SU-DHL-6 (cell line): ENCODE measurements at regions not wholly inside any gene's neighbourhood (a gene's known extent, or its start where the extent isn't known, plus 50 kb on each side); places are given as distances from the start of the nearest gene placed in this dataset.

ENCODE experiments used
- H2AFZ ChIP-seq: fragments of 200-600 bp; sonication (generic); 2 replicates; pipeline ENCODE4 v1.6.1; 2014; ENCODE audit warnings: low read depth, mild to moderate bottlenecking, moderate library complexity, mixed read lengths, antibody characterized with exemption, low read length; ENCODE audit not compliant: severe bottlenecking
- H3F3A ChIP-seq: fragments of 200-600 bp; shearing (Covaris generic); 2 replicates; pipeline ENCODE4 v1.6.0; 2016; ENCODE audit warnings: antibody characterized with exemption, mild to moderate bottlenecking; ENCODE audit not compliant: insufficient read depth
- H3K27ac ChIP-seq: fragments of 200-600 bp; sonication (generic); 2 replicates; pipeline ENCODE4 v1.5.1; 2016; ENCODE audit warnings: low read depth, mild to moderate bottlenecking, low read length, moderate library complexity, mixed read lengths
- H3K27me3 ChIP-seq: fragments of 200-600 bp; sonication (generic), shearing (Covaris generic); 2 replicates; pipeline ENCODE4 v1.6.0; 2014; ENCODE audit warnings: mild to moderate bottlenecking, low read length
- H3K36me3 ChIP-seq: fragments of 200-600 bp; sonication (generic); 2 replicates; pipeline ENCODE4 v1.6.1; 2014; ENCODE audit warnings: mild to moderate bottlenecking, low read length, mixed read lengths
- H3K4me2 ChIP-seq: fragments of 300-600, 200-600 bp; shearing (Covaris generic), sonication (generic); 2 replicates; pipeline ENCODE4 v1.6.0; 2014; ENCODE audit warnings: low read length, low read depth, mild to moderate bottlenecking; ENCODE audit not compliant: poor library complexity, severe bottlenecking
- H3K4me3 ChIP-seq: fragments of 200-600 bp; sonication (generic); 2 replicates; pipeline ENCODE4 v1.5.1; 2014; ENCODE audit warnings: antibody characterized with exemption, low read length, mild to moderate bottlenecking, mixed read lengths; ENCODE audit not compliant: insufficient read depth, poor library complexity, severe bottlenecking
- H3K79me2 ChIP-seq: fragments of 200-600 bp; sonication (generic); 2 replicates; pipeline ENCODE4 v1.6.1; 2014; ENCODE audit warnings: mild to moderate bottlenecking, low read length, moderate library complexity; ENCODE audit not compliant: insufficient read depth
- H3K9ac ChIP-seq: fragments of 200-600 bp; sonication (generic); 2 replicates; pipeline ENCODE4 v1.7.0; 2014; ENCODE audit warnings: mild to moderate bottlenecking, low read length
- H3K9me2 ChIP-seq: fragments of 200-600 bp; sonication (generic); replicated peaks from 2 replicates; pipeline ENCODE4 v1.6.1; 2014; ENCODE audit warnings: low read length; ENCODE audit not compliant: insufficient read depth
- H3K9me3 ChIP-seq: fragments of 200-600 bp; sonication (generic); 2 replicates; pipeline ENCODE4 v1.6.1; 2014; ENCODE audit warnings: low read length, mixed read lengths; ENCODE audit not compliant: insufficient read depth
- H4K20me1 ChIP-seq: fragments of 200-600 bp; sonication (generic); 2 replicates; pipeline ENCODE4 v1.6.1; 2014; ENCODE audit warnings: low read depth, mild to moderate bottlenecking, antibody characterized with exemption, low read length, moderate library complexity, mixed read lengths
- EZH2phosphoT487 ChIP-seq: fragments of 200-600 bp; sonication (generic), shearing (Covaris generic); conservative IDR thresholded peaks from 2 replicates; pipeline ENCODE4 v1.6.1; 2018; ENCODE audit warnings: mild to moderate bottlenecking, antibody characterized with exemption, low read length, moderate library complexity, mixed read lengths
- TF ChIP-seq, protein P1 (sequence below): fragments of 200-600 bp; sonication (generic); IDR thresholded peaks from one replicate; pipeline ENCODE4 v1.5.1; 2017; ENCODE audit warnings: antibody characterized with exemption, mild to moderate bottlenecking, low read length, moderate library complexity; ENCODE audit not compliant: insufficient read depth, poor library complexity, severe bottlenecking

DNA sequence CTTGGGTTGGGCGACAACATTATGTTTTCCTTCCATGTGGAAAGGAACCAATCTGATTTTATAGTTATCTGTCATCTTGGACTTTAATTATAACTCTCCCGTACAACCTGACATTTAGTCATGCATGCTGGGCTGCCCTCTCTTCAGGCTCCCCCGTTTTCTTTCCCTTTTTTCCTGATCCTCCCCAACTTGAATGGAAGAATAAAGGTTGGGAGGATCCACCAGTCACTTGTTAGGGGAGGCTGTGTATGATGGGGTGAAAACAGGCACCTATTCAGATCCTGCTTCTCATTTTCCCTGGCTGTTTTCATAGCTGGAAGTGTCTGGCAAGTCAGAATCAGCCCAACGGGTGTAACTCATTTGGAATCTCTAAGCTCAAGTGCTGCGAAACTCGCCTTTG is 267.2 kb upstream of the SALL1 start:
- TF ChIP-seq, protein P1, sequence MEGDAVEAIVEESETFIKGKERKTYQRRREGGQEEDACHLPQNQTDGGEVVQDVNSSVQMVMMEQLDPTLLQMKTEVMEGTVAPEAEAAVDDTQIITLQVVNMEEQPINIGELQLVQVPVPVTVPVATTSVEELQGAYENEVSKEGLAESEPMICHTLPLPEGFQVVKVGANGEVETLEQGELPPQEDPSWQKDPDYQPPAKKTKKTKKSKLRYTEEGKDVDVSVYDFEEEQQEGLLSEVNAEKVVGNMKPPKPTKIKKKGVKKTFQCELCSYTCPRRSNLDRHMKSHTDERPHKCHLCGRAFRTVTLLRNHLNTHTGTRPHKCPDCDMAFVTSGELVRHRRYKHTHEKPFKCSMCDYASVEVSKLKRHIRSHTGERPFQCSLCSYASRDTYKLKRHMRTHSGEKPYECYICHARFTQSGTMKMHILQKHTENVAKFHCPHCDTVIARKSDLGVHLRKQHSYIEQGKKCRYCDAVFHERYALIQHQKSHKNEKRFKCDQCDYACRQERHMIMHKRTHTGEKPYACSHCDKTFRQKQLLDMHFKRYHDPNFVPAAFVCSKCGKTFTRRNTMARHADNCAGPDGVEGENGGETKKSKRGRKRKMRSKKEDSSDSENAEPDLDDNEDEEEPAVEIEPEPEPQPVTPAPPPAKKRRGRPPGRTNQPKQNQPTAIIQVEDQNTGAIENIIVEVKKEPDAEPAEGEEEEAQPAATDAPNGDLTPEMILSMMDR: no peak
- no peak for TF ChIP-seq EZH2phosphoT487
- Histone ChIP-seq H3K36me3 (no peaks in the 10 kb centered on the region), H3K27me3 (no peaks in the 10 kb centered on the region), H2AFZ (no peak overlapping the region), H3K9me2 (no peaks in the 10 kb centered on the region), H3K4me2 (no peak overlapping the region), H3K9me3 (no peaks in the 10 kb centered on the region), H3K27ac (no peak overlapping the region), H3K79me2 (no peaks in the 10 kb centered on the region), H3K9ac (no peak overlapping the region), H4K20me1 (no peaks in the 10 kb centered on the region), H3K4me3 (no peak overlapping the region), H3F3A (no peaks in the 10 kb centered on the region)

DNA sequence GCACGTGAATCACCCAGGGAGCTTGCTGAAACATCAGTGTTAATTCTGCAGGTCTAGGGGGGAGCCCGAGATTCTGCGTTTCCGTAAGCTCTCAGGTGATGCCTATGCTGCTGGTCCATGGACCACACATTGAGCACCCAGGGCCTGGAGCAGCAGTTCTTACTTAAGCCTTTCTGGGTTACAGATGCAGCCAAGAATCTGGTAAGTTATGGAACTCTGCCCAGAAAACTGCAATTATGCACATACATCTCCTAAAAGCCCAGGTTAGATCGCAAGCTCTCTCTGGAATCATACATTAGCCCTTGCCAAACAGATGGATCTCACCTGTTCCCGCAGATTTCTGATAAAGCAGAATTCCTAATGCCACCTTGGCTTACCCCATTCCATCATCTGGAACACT is 265.9 kb upstream of the SALL1 start:
- TF ChIP-seq, protein P1: no peak
- TF ChIP-seq EZH2phosphoT487: no peak
- no peaks in the 10 kb centered on the region for H3K9me3 ChIP-seq
- no peak overlapping the region for H3K27ac ChIP-seq

DNA sequence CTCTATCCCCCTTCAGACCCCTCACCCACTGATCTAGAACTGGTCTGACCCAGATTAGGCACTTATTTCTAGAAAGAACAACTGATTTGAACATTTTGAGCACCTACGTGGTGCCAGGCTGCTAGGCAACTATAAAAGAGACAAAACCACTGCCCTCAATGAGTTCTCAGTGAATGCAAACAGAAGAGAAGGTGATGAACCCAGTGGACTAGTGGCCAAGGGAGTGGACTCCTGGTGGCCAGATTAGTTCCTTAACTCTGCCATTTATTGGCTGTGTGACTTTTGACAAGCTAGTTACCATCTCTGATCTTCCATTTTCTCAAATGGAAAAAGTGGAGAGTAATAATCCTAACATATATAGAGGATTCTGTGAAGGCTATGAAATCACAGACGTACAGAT is 259.1 kb upstream of the SALL1 start:
- TF ChIP-seq EZH2phosphoT487: no peak
- TF ChIP-seq, protein P1: no peak
- Histone ChIP-seq H2AFZ (no peak overlapping the region), H3K9me3 (no peaks in the 10 kb centered on the region), H3K4me2 (no peak overlapping the region), H3F3A (no peaks in the 10 kb centered on the region), H4K20me1 (no peaks in the 10 kb centered on the region), H3K79me2 (no peaks in the 10 kb centered on the region), H3K9ac (no peak overlapping the region), H3K27ac (no peak overlapping the region), H3K4me3 (no peak overlapping the region), H3K27me3 (no peaks in the 10 kb centered on the region), H3K36me3 (no peaks in the 10 kb centered on the region), H3K9me2 (no peaks in the 10 kb centered on the region)

More for the DNA sequence above, 265.9 kb upstream of the SALL1 start:
- H3K79me2 ChIP-seq: no peaks in the 10 kb centered on the region
- no peak overlapping the region for H3K4me3 ChIP-seq
- H3K4me2 ChIP-seq: no peak overlapping the region
- no peaks in the 10 kb centered on the region for H3K9me2 ChIP-seq
- H3K36me3 ChIP-seq: no peaks in the 10 kb centered on the region
- no peak overlapping the region for H2AFZ ChIP-seq
- no peak overlapping the region for H3K9ac ChIP-seq
- no peaks in the 10 kb centered on the region for H3F3A ChIP-seq
- H3K27me3 ChIP-seq: no peaks in the 10 kb centered on the region
- H4K20me1 ChIP-seq: no peaks in the 10 kb centered on the region
